Stimulated activated CD4-positive, alpha-beta T cell treated with anti-CD3 and anti-CD28 coated beads, Interleukin-1b, Interleukin-23, amount 100 ng/mL, for 4 hours (primary cell): ENCODE measurements at regions not wholly inside any gene's neighbourhood (a gene's known extent, or its start where the extent isn't known, plus 50 kb on each side); places are given as distances from the start of the nearest gene placed in this dataset.

Experiments
- DNase-seq, 2 donors: peaks; one replicate each; pipeline ENCODE4 v3.0.0-alpha.2; 2020; ENCODE audit warnings: low read depth in 2 of 2

- peak; percentile 8 to 16 for DNase-seq
Observed at GRCh38 chr1:82775406-82776000, 974.8 kb downstream of the ADGRL2 start.

- DNase-seq: no peak
Observed at GRCh38 chr1:82762829-82763532, 962.2 kb downstream of the ADGRL2 start.

- no peak for DNase-seq
Observed at GRCh38 chr1:82759035-82759434, 958.3 kb downstream of the ADGRL2 start.

GRCh38 chr1:82755671-82756070 is 954.9 kb downstream of the ADGRL2 start:
- no peak for DNase-seq

- DNase-seq: no peak
Observed at GRCh38 chr1:82755191-82755590, 954.5 kb downstream of the ADGRL2 start.

GRCh38 chr1:82752046-82752445 is 951.3 kb downstream of the ADGRL2 start:
- DNase-seq: no peak

GRCh38 chr1:82733645-82734044 is 932.9 kb downstream of the ADGRL2 start:
- no peak for DNase-seq

- DNase-seq: no peak
Observed at GRCh38 chr1:82731216-82731615, 930.5 kb downstream of the ADGRL2 start.

- no peak for DNase-seq
Observed at GRCh38 chr1:82728206-82728605, 927.5 kb downstream of the ADGRL2 start.

GRCh38 chr1:82724246-82724645 is 923.5 kb downstream of the ADGRL2 start:
- no peak for DNase-seq

GRCh38 chr1:82722608-82723007 is 921.9 kb downstream of the ADGRL2 start:
- no peak for DNase-seq

GRCh38 chr1:82721702-82722101 is 921.0 kb downstream of the ADGRL2 start:
- DNase-seq: no peak

GRCh38 chr1:82718719-82719419 is 918.1 kb downstream of the ADGRL2 start:
- DNase-seq: no peak

GRCh38 chr1:82710091-82710490 is 909.4 kb downstream of the ADGRL2 start:
- no peak for DNase-seq

GRCh38 chr1:82707681-82708080 is 906.9 kb downstream of the ADGRL2 start:
- no peak for DNase-seq

GRCh38 chr1:82706741-82707140 is 906.0 kb downstream of the ADGRL2 start:
- DNase-seq: no peak

GRCh38 chr1:82704966-82705365 is 904.2 kb downstream of the ADGRL2 start:
- DNase-seq: no peak

GRCh38 chr1:82704393-82704792 is 903.7 kb downstream of the ADGRL2 start:
- DNase-seq: no peak

- DNase-seq: no peak
Observed at GRCh38 chr1:82703951-82704350, 903.2 kb downstream of the ADGRL2 start.

- no peak for DNase-seq
Observed at GRCh38 chr1:82700476-82700875, 899.7 kb downstream of the ADGRL2 start.

- DNase-seq: no peak
Observed at GRCh38 chr1:82697965-82698364, 897.2 kb downstream of the ADGRL2 start.

- DNase-seq: no peak
Observed at GRCh38 chr1:82695443-82695842, 894.7 kb downstream of the ADGRL2 start.

- no peak for DNase-seq
Observed at GRCh38 chr1:82690411-82690810, 889.7 kb downstream of the ADGRL2 start.
